GM12872 (cell line): ENCODE measurements at regions not wholly inside any gene's neighbourhood (a gene's known extent, or its start where the extent isn't known, plus 50 kb on each side); places are given as distances from the start of the nearest gene placed in this dataset.

Experiments
- TF ChIP-seq, protein P1 (sequence below): IDR thresholded peaks from 3 replicates; pipeline ENCODE4 v1.5.1; 2011; ENCODE audit warnings: low read depth, mild to moderate bottlenecking, low read length, moderate library complexity; ENCODE audit not compliant: insufficient read depth

DNA sequence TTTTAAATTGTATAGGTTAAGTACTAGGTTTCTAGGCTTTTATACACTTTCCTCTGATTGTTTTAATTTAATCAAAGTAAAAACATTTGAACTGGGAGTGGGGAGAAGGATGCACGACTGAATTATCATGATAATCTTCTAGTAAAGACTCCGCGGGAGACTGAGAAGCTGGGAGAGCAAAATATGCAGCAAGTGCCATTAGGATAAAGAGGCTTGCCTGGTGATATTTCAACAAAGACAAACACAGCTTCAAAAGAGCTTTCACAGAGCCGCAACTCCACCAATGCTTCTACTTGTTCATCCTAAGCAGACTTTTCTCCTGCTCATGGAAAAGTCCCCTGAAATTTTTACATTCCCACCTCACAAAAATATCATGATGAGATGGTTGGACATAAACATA, 239.0 kb upstream of the PTBP2 start:
- TF ChIP-seq, protein P1, sequence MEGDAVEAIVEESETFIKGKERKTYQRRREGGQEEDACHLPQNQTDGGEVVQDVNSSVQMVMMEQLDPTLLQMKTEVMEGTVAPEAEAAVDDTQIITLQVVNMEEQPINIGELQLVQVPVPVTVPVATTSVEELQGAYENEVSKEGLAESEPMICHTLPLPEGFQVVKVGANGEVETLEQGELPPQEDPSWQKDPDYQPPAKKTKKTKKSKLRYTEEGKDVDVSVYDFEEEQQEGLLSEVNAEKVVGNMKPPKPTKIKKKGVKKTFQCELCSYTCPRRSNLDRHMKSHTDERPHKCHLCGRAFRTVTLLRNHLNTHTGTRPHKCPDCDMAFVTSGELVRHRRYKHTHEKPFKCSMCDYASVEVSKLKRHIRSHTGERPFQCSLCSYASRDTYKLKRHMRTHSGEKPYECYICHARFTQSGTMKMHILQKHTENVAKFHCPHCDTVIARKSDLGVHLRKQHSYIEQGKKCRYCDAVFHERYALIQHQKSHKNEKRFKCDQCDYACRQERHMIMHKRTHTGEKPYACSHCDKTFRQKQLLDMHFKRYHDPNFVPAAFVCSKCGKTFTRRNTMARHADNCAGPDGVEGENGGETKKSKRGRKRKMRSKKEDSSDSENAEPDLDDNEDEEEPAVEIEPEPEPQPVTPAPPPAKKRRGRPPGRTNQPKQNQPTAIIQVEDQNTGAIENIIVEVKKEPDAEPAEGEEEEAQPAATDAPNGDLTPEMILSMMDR, result no peak

DNA sequence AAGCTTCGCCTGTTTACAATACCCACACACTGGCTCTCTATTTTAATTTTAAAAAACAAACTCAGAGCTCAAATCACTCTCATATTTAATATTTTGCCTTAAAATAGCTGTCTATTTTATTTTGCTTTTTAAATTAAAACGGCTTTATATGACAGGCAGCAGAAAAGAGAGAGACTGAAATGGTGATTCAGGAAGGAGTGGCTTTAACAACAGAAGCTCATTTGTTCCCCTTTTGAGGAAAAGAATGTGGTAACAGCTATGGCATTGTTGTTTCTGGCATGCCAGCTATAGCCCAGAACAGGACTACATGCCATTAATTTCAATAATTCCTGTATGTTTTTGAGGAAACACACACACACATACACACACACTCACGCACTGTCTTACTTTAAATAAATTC, 234.2 kb upstream of the PTBP2 start:
- TF ChIP-seq, protein P1, result no peak

GRCh38 chr1:96487971-96488370, 233.6 kb upstream of the PTBP2 start:
- TF ChIP-seq, protein P1, result no peak

DNA sequence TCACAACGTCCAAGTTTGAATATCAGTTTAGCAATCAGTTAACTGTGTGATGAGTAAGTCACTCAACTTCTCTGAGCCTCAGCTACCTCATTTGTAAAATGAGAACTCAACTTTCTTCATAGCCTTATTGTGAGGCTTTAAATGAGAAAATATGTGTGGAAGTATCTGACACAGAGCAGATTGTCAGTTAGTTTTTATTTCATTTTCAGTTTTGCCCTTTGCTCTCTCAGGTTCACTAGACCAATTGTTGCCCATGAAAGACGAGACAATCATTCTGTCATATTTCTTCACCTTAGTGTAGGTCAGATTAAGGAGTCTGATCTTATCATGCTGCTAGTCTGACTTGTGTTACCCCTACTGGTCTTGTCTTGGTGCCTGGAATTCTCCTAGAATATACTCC, 232.8 kb upstream of the PTBP2 start:
- TF ChIP-seq, protein P1, result no peak

DNA sequence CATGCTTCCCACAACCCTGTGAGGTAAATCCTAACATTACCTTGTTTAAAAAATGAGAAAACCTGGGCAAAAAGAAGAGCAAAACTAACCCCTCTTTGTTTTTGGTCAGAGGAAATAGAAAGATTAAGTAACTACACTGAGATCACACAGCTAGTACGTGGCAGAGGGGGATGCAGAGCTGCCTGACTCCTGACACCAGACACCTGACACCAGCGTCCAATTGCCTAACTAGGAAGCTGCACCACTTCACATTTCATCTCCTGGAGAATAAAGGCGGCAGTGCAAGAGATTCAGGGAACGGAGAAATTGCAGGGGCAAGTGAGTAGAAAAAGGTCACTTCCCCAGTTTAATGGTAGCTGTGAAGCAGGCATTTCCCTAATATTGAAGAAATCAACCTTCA, 229.3 kb upstream of the PTBP2 start:
- TF ChIP-seq, protein P1, result no peak

GRCh38 chr1:96498744-96499340, 222.7 kb upstream of the PTBP2 start:
- TF ChIP-seq, protein P1, result no peak

DNA sequence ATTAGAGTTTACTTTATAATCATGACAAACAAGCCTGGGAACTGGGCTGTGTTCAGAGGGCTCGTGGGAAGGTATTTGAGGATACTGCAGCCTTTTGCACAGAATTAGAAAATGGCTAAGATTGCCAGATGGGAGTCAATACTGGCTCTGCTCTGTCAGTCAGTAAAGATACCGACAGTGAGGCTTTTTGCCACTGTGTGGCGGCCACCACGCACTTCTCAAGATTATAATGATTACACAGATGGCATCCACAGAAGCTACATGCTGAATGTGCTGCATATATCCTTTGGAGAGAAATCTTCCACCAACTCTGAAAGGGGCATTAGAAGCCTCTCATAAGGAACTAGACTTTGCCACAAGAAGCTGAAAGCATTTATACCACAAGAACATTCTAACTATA, 213.4 kb upstream of the PTBP2 start:
- TF ChIP-seq, protein P1, result no peak
